Osteocyte (in vitro differentiated cells): ENCODE measurements at regions not wholly inside any gene's neighbourhood (a gene's known extent, or its start where the extent isn't known, plus 50 kb on each side); places are given as distances from the start of the nearest gene placed in this dataset.

Source experiments
- DNase-seq: peaks from one replicate; pipeline ENCODE4 v3.0.0; 2021; ENCODE audit warnings: mixed read lengths; ENCODE audit not compliant: unreplicated experiment; ENCODE audit errors: extremely low spot score
- H3K27ac Mint-ChIP-seq: one replicate; pipeline ENCODE4 v1.8.0; 2021; ENCODE audit warnings: mild to moderate bottlenecking, mixed read lengths; ENCODE audit not compliant: unreplicated experiment
- H3K27me3 Mint-ChIP-seq: one replicate; pipeline ENCODE4 v1.8.0; 2021; ENCODE audit warnings: mixed read lengths; ENCODE audit not compliant: unreplicated experiment
- H3K36me3 Mint-ChIP-seq: one replicate; pipeline ENCODE4 v1.8.0; 2021; ENCODE audit warnings: mixed read lengths; ENCODE audit not compliant: unreplicated experiment
- H3K4me1 Mint-ChIP-seq: one replicate; pipeline ENCODE4 v1.8.0; 2021; ENCODE audit warnings: mixed read lengths; ENCODE audit not compliant: unreplicated experiment
- H3K4me3 Mint-ChIP-seq: one replicate; pipeline ENCODE4 v1.8.0; 2021; ENCODE audit warnings: mild to moderate bottlenecking, moderate library complexity, mixed read lengths; ENCODE audit not compliant: unreplicated experiment
- H3K9me3 Mint-ChIP-seq: one replicate; pipeline ENCODE4 v1.8.0; 2021; ENCODE audit warnings: mixed read lengths; ENCODE audit not compliant: unreplicated experiment
- CTCF ChIP-seq: fragments of 200-600 bp; sonication (generic); IDR thresholded peaks from 2 replicates; pipeline ENCODE4 v1.5.0; 2021; ENCODE audit warnings: antibody characterized with exemption, mild to moderate bottlenecking, moderate library complexity

GRCh38 chr13:70835371-70835770 lies 727.1 kb upstream of the KLHL1 start:
- no peak overlapping the region for H3K27ac Mint-ChIP-seq
- peaks cover 5% of the 10 kb centered on the region for H3K9me3 Mint-ChIP-seq
- TF ChIP-seq CTCF = no peak
- no peak for DNase-seq
- H3K36me3 Mint-ChIP-seq = peaks cover 4% of the 10 kb centered on the region
- peaks cover 7% of the 10 kb centered on the region for H3K27me3 Mint-ChIP-seq
- H3K4me1 Mint-ChIP-seq = peaks cover 2% of the 10 kb centered on the region
- no peak overlapping the region for H3K4me3 Mint-ChIP-seq

GRCh38 chr13:70829748-70830147 lies 721.5 kb upstream of the KLHL1 start:
- H3K9me3 Mint-ChIP-seq = no peaks in the 10 kb centered on the region
- H3K4me1 Mint-ChIP-seq = peaks cover 2% of the 10 kb centered on the region
- no peak for DNase-seq
- peaks cover 1% of the 10 kb centered on the region for H3K36me3 Mint-ChIP-seq
- no peak overlapping the region for H3K4me3 Mint-ChIP-seq
- no peak overlapping the region for H3K27ac Mint-ChIP-seq
- no peak for TF ChIP-seq CTCF
- no peaks in the 10 kb centered on the region for H3K27me3 Mint-ChIP-seq

- H3K36me3 Mint-ChIP-seq = no peaks in the 10 kb centered on the region
- H3K9me3 Mint-ChIP-seq = no peaks in the 10 kb centered on the region
- TF ChIP-seq CTCF = no peak
- peaks cover 23% of the 10 kb centered on the region for H3K4me1 Mint-ChIP-seq
- no peak overlapping the region for H3K4me3 Mint-ChIP-seq
- H3K27ac Mint-ChIP-seq = no peak overlapping the region
- no peak for DNase-seq
- H3K27me3 Mint-ChIP-seq = no peaks in the 10 kb centered on the region
Measured at GRCh38 chr13:70817576-70817975, 709.3 kb upstream of the KLHL1 start.

- TF ChIP-seq CTCF = no peak
- Mint-ChIP-seq H3K36me3 (no peaks in the 10 kb centered on the region), H3K9me3 (no peaks in the 10 kb centered on the region), H3K27ac (peak overlapping the region; percentile 28), H3K4me1 (peaks cover 30% of the 10 kb centered on the region), H3K4me3 (no peak overlapping the region), H3K27me3 (no peaks in the 10 kb centered on the region)
- no peak for DNase-seq
Measured at GRCh38 chr13:70816853-70817252, 708.6 kb upstream of the KLHL1 start.

- no peaks in the 10 kb centered on the region for H3K36me3 Mint-ChIP-seq
- no peak overlapping the region for H3K4me3 Mint-ChIP-seq
- no peak for DNase-seq
- peaks cover 38% of the 10 kb centered on the region for H3K4me1 Mint-ChIP-seq
- no peaks in the 10 kb centered on the region for H3K27me3 Mint-ChIP-seq
- H3K27ac Mint-ChIP-seq = no peak overlapping the region
- no peaks in the 10 kb centered on the region for H3K9me3 Mint-ChIP-seq
- no peak for TF ChIP-seq CTCF
Measured at GRCh38 chr13:70814684-70815083, 706.4 kb upstream of the KLHL1 start.
